ENCODE measurements at regions not wholly inside any gene's neighbourhood (a gene's known extent, or its start where the extent isn't known, plus 50 kb on each side); places are given as distances from the start of the nearest gene placed in this dataset.

DNA sequence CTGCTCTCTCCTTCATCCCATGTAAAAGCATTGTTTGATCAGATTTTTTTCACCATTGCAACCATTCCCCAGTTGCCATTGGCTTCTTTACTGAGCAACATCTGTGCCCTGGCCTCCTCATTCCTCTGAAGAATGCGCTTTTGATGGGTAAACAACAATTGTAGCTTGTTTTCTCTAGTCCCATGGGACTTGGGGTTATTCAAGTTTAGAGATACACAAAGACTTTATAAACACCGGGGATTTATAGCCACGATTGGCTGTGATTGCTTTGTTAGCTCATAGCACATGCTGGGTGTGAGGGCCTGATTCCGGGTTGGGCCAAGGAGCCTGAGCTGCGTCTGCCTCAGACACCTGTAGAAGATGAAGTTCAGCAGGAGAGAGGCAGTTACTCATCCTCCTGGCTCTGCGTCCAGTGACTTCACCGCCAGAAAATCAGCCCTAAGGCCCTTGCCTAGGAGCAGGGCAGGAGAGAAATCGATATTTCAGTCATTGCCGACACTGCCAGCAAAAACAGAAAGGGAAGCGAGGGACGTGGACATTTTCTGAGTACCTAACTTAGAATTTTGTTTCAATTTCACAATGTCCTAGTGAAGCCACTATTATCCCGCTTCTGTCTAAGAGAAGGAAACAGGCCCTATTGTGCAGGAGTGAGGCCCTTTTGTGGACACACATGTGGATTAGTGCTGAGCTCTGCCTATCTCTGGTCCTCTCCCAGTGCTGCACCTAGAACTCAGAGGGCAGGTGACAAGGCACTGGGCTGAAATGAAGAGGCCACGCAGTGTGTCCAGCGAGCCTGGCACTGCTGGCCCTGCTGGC lies 159.8 kb upstream of the USP24 start:
- no peak for TF ChIP-seq TAF1 (IDR thresholded peaks at IDR 0.05; ENCODE audit: low read depth)
- TF ChIP-seq, protein P1, sequence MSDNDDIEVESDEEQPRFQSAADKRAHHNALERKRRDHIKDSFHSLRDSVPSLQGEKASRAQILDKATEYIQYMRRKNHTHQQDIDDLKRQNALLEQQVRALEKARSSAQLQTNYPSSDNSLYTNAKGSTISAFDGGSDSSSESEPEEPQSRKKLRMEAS (IDR thresholded peaks at IDR 0.05) = no peak
- no peak for TF ChIP-seq TCF12 (IDR thresholded peaks at IDR 0.05; ENCODE audit: low read depth)
- TF ChIP-seq, protein P2, sequence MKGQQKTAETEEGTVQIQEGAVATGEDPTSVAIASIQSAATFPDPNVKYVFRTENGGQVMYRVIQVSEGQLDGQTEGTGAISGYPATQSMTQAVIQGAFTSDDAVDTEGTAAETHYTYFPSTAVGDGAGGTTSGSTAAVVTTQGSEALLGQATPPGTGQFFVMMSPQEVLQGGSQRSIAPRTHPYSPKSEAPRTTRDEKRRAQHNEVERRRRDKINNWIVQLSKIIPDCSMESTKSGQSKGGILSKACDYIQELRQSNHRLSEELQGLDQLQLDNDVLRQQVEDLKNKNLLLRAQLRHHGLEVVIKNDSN (IDR thresholded peaks at IDR 0.05) = no peak
- no peak for TF ChIP-seq NFIC (IDR thresholded peaks at IDR 0.05)
- TF ChIP-seq ZBTB7A (IDR thresholded peaks at IDR 0.05; ENCODE audit: low read depth) = no peak
- TF ChIP-seq EGR1 (IDR thresholded peaks at IDR 0.05) = no peak
- no peak for TF ChIP-seq RAD21 (IDR thresholded peaks at IDR 0.05; ENCODE audit: low read depth)
